ENCODE measurements at regions not wholly inside any gene's neighbourhood (a gene's known extent, or its start where the extent isn't known, plus 50 kb on each side); places are given as distances from the start of the nearest gene placed in this dataset. TPM values are rescaled to one million over a fixed set of nuclear protein-coding genes. Genes with fewer than 3 reads are reported as not detected.

DNA sequence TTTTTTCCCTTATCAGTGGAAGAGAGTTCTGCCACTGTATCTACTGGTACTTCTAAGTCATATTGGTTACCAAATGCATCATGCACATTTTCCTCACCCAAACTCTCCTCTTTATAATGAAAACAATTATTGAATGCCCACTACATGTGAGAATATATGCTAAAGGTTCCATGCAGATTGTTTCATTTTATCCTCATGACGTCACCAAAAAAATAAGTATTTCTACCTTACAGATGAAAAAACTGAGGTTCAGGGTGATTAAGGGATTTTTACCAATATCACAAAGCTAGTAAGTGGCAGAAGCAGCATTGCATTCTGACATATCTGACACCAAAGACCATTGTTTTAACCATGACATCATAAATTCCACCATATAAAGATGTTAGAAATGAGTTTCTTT is 51.9 kb upstream of the ZEB2 start:
- no peaks in the 10 kb centered on the region for H3K79me1 ChIP-seq (replicated peaks; ENCODE audit: low read length, poor library complexity, severe bottlenecking)
- WGBS: no CpG with 5 or more reads among the region's 1 CpG
- DNase-seq: no peak
- H3K27ac ChIP-seq (ENCODE audit: low read length, poor library complexity, severe bottlenecking): no peak overlapping the region
- no peak overlapping the region for H3K9ac ChIP-seq (ENCODE audit: low read length)
- H3K14ac ChIP-seq (ENCODE audit: low read length in 2 of 2): no peak overlapping the region
- no peak overlapping the region for H4K91ac ChIP-seq (ENCODE audit: low read length)
- no peak overlapping the region for H3K23ac ChIP-seq (ENCODE audit: low read length in 2 of 2)
- H3K9me3 ChIP-seq (ENCODE audit: control insufficient read depth, low read length): no peaks in the 10 kb centered on the region
- H3K4me1 ChIP-seq (ENCODE audit: control insufficient read depth, insufficient read depth, low read depth, low read length): no peaks in the 10 kb centered on the region
- no peaks in the 10 kb centered on the region for H3K36me3 ChIP-seq (ENCODE audit: control insufficient read depth in 1 of 2, insufficient read depth in 2 of 2, low read depth in 1 of 2, low read length in 2 of 2)
- H3K4me2 ChIP-seq (ENCODE audit: low read length, poor library complexity, severe bottlenecking): no peak overlapping the region
- H3K18ac ChIP-seq (ENCODE audit: low read depth in 1 of 2, low read length in 2 of 2): no peak overlapping the region
- no peak overlapping the region for H3K4ac ChIP-seq (ENCODE audit: low read depth in 1 of 2, low read length in 2 of 2)
- H3K27me3 ChIP-seq (ENCODE audit: control insufficient read depth in 1 of 2, insufficient read depth in 1 of 2, low read length in 2 of 2): no peaks in the 10 kb centered on the region
- no peak overlapping the region for H2BK12ac ChIP-seq (ENCODE audit: low read length in 2 of 2)
- no peak overlapping the region for H2AK5ac ChIP-seq (ENCODE audit: low read length, severe bottlenecking)
- H2BK5ac ChIP-seq (ENCODE audit: low read depth, low read length, poor library complexity, severe bottlenecking): no peak overlapping the region
- H2AFZ ChIP-seq (ENCODE audit: low read depth, low read length): no peak overlapping the region
- H3K4me3 ChIP-seq (ENCODE audit: insufficient read depth in 1 of 2, low read depth in 1 of 2, low read length in 2 of 2): no peak overlapping the region
- no peak overlapping the region for H2BK120ac ChIP-seq (ENCODE audit: low read depth, low read length)
- H2BK15ac ChIP-seq (ENCODE audit: low read depth, poor library complexity, severe bottlenecking): no peak overlapping the region
- H4K8ac ChIP-seq (ENCODE audit: low read length): no peak overlapping the region

DNA sequence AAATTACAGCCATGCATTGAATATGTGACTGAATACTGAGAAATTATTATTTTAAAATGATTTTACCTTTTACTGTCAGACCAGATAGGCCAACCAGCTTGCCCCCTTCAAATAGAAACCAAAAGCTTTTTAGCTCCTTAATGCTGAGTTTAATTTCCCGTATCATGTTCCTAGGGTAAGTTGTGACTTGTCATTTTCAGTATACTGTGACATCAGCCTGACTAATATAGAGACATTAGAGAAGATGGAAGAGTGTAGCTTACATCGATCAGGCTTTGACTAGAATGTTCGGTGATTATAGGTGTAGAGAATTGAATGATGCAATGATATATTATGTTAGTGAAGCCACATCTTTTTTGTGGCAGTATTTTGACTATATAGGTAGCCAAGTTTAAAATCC is 50.6 kb upstream of the ZEB2 start:
- Histone ChIP-seq H3K4me1 (ENCODE audit: control insufficient read depth, insufficient read depth, low read depth, low read length) (no peaks in the 10 kb centered on the region), H3K27ac (ENCODE audit: low read length, poor library complexity, severe bottlenecking) (no peak overlapping the region), H4K91ac (ENCODE audit: low read length) (no peak overlapping the region), H3K4ac (ENCODE audit: low read depth in 1 of 2, low read length in 2 of 2) (no peak overlapping the region), H2BK5ac (ENCODE audit: low read depth, low read length, poor library complexity, severe bottlenecking) (no peak overlapping the region), H3K4me3 (ENCODE audit: insufficient read depth in 1 of 2, low read depth in 1 of 2, low read length in 2 of 2) (no peak overlapping the region), H3K18ac (ENCODE audit: low read depth in 1 of 2, low read length in 2 of 2) (no peak overlapping the region), H4K8ac (ENCODE audit: low read length) (no peak overlapping the region), H3K14ac (ENCODE audit: low read length in 2 of 2) (no peak overlapping the region), H3K9me3 (ENCODE audit: control insufficient read depth, low read length) (no peaks in the 10 kb centered on the region), H3K9ac (ENCODE audit: low read length) (no peak overlapping the region), H3K23ac (ENCODE audit: low read length in 2 of 2) (no peak overlapping the region), H3K79me1 (replicated peaks; ENCODE audit: low read length, poor library complexity, severe bottlenecking) (no peaks in the 10 kb centered on the region), H2AFZ (ENCODE audit: low read depth, low read length) (no peak overlapping the region), H2AK5ac (ENCODE audit: low read length, severe bottlenecking) (no peak overlapping the region), H3K27me3 (ENCODE audit: control insufficient read depth in 1 of 2, insufficient read depth in 1 of 2, low read length in 2 of 2) (no peaks in the 10 kb centered on the region), H3K36me3 (ENCODE audit: control insufficient read depth in 1 of 2, insufficient read depth in 2 of 2, low read depth in 1 of 2, low read length in 2 of 2) (no peaks in the 10 kb centered on the region), H3K4me2 (ENCODE audit: low read length, poor library complexity, severe bottlenecking) (no peak overlapping the region), H2BK15ac (ENCODE audit: low read depth, poor library complexity, severe bottlenecking) (no peak overlapping the region), H2BK120ac (ENCODE audit: low read depth, low read length) (no peak overlapping the region), H2BK12ac (ENCODE audit: low read length in 2 of 2) (no peak overlapping the region)
- DNase-seq: no peak
- 98% methylated on average over 3 of the region's 3 CpGs for WGBS

Small RNAs in the stretch of these regions (small RNA-seq; reads per million reads assigned to genes)
- gene RF00019 (ENCODE audit: low read depth) (not detected), gene RF01992 (ENCODE audit: low read depth) (not detected), gene RNA5SP106 (ENCODE audit: low read depth) (not detected), gene RNU6-692P (ENCODE audit: low read depth) (not detected), gene RNU6-715P (ENCODE audit: low read depth) (not detected), gene RNU7-2P (ENCODE audit: low read depth) (not detected)
